HG03103 (cell line): ENCODE measurements at regions not wholly inside any gene's neighbourhood (a gene's known extent, or its start where the extent isn't known, plus 50 kb on each side); places are given as distances from the start of the nearest gene placed in this dataset.

Experiments used
- ATAC-seq: cut with Tn5 transposase; IDR thresholded peaks from one replicate; pipeline ENCODE4 v1.9.1; 2021; ENCODE audit warnings: low read depth; ENCODE audit not compliant: unreplicated experiment

- no peak for ATAC-seq
Observed at GRCh38 chr3:117671722-117672318, 962.2 kb downstream of the TUSC7 start.

GRCh38 chr3:117674321-117674720 is 964.7 kb downstream of the TUSC7 start:
- ATAC-seq: no peak

DNA sequence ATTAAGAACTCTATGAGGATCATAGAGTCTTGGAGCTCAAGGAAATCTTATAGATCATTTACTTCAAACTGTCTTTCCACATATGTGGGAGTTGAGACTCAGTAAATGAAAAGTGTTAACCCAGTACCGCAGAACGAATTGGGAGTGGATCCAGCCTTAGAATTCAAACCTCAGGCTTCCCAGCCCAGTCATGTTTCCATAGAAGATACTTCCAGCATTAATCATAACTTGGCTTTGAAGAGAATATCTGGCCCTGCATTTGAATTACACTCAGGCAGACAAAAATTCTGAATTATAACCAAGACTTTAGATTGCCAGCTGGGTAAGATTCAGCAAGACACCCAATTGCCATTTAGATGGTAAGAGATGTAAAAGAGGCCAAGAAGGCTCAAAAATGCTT is 972.0 kb downstream of the TUSC7 start:
- no peak for ATAC-seq

- ATAC-seq: no peak
Observed at GRCh38 chr3:117687096-117687495, 977.5 kb downstream of the TUSC7 start.

DNA sequence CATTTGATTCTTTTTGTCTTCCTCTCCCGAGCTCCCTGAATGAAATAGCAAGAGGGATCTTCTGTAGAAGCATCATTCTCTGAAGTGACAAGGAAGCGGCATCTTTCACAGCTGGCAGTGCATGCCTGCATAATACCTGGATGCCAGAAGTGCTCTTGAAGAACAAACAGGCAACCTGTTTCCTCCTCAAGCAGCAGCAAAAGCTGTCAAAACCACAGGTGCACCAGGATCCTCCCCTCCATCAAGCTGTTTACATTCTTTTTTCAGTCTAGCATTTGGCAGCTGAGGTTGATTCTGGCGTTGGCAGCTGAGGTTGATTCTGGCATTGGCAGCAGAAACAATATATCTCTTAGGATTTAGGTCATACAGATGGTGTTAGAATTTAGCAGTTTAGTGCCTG is 979.0 kb downstream of the TUSC7 start:
- ATAC-seq: no peak

DNA sequence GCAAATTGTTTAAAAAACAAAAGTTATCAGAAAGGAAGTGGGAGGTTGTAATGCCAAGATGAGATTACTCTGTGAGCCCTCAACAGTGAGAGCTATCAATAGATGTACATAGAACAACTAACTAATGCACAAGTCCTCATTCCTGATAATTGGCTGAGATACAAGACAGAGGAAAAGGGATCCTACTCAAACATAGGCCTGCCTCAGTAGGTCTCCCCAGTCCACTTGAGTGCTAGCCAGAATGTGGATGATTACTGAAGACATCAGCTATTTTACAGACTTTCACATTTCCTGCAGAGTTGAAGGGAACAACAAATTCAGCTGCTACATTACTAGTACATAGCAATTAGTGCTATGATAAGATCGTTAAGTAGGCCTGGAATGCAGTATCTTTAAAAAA is 981.9 kb downstream of the TUSC7 start:
- no peak for ATAC-seq

GRCh38 chr3:117692416-117692995 is 982.9 kb downstream of the TUSC7 start:
- no peak for ATAC-seq

GRCh38 chr3:117695321-117695720 is 985.7 kb downstream of the TUSC7 start:
- no peak for ATAC-seq

- ATAC-seq: no peak
Observed at GRCh38 chr3:117695871-117696645, 986.5 kb downstream of the TUSC7 start.

GRCh38 chr3:117696851-117697407 is 987.4 kb downstream of the TUSC7 start:
- no peak for ATAC-seq

DNA sequence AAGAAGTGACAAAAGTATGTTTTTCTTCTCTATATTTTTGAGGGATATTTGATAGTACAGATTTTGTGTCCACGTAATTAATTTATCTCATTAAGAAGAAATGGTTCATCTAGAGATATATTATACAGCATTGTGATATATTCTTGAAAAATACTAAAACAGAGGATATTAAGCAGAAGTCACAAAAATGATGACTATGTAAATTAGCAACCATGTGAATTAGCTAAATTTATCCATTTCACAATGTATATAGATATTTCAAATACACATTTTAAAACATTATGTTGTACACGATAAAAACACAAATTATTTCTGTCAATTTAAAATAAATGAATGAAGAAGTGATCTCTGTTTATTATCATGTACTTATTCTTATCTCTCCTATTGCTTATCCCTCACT is 989.5 kb downstream of the TUSC7 start:
- ATAC-seq: no peak

GRCh38 chr3:117700573-117701360 is 991.2 kb downstream of the TUSC7 start:
- ATAC-seq: no peak

DNA sequence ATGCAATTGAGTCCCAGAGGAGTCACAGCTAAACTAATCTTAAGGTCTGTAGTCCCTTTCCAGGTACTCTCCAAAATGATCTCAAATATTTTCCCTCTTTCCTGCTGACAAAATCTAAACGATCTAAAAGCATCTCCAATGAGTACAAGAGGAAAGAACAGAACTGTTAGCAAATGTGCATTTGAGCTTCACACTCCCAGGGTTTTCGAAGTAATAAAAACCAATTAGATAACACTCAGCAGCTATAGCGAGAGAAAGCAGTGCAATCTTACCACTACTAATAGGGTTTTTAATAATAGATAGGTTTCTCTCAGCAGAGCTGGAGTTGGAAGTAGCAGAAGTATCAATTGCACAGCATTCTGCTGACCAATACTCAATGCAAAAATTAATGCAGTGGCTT is 995.4 kb downstream of the TUSC7 start:
- no peak for ATAC-seq

DNA sequence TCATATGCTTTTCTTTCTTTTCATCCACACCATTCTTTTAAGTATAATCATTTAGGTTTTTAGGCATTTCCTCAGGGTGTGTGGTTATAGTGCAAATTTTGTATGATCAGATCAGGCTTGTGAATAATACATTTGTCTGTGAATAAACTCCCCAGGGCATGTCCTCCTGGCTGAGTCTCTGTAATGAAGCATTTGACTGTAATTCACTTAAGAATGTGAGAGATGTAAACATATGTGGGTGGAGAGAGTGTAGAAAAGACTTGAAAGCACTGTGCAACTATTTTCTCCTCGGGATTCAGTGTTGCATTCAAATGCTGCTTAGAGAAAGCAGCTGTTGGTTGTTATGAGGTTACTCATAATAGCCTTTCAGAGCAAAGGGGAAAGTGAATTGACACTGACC is 996.5 kb downstream of the TUSC7 start:
- no peak for ATAC-seq

DNA sequence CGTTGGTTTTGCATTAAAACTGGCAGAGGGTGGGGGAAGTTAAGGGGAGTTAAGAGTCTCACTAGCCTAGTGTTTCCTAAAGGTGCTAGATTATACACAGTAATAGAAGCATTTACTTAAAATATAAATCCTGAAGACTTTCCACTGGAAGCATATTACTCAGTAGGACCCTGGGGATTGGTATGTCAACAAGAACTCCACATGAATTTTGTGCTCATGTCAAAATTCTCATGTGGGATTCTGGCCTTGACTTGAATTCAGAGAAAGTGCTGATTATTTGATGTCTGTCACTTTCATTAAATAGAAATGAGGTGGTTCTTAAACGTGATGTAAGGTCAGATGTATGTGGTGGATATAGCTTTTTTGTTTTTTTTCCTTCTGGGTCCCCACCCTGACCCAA is 997.2 kb downstream of the TUSC7 start:
- no peak for ATAC-seq

GRCh38 chr3:117708601-117709000 is 999.0 kb downstream of the TUSC7 start:
- no peak for ATAC-seq

DNA sequence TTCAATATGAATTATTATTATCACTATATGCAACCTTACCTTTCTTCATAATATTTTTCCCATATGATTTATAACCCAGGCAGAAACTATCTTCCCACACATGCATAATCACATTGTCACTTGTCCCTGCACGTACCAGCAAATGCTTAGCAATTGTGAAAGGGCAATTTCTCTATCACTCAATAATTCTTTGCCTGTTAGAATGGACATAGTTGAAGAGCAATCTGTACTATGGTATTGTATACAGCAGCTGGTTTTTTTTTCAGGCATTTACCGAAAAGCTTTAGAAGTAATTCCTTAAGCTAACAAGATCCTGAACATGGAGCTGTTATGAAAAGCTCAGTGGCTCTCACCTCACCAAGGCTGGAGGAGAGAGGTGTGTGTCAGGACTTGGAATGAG is 999.5 kb downstream of the TUSC7 start:
- no peak for ATAC-seq

- ATAC-seq: no peak
Observed at GRCh38 chr3:117710501-117710900, 1000.9 kb downstream of the TUSC7 start.

DNA sequence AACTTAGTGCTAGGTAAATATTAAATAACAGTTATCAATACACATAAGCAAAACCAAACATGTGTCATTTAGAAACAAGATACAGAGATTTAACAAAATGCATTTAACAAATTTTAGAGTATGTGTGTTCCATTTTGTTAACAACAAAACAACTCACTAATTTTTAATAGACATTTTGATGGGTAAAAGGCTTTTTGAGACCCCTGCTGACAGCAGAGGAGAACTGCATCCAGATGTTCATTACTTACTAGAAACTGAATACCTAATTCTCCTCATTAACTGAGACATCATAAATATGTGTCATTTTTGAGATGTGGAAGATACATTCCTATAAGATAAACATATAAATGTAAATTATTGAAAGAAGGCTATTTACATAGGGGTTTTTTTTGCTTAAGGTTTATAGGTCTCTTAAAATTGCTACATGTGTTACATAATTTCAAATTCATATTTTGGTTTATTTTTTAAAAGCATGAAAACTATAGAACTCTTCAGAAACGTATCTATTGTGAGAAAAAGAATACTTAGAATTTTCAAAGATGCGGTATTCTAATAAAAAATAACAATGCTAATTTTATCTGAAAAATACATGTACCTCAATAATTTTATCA is 1009.8 kb downstream of the TUSC7 start:
- peak; percentile 56 for ATAC-seq

DNA sequence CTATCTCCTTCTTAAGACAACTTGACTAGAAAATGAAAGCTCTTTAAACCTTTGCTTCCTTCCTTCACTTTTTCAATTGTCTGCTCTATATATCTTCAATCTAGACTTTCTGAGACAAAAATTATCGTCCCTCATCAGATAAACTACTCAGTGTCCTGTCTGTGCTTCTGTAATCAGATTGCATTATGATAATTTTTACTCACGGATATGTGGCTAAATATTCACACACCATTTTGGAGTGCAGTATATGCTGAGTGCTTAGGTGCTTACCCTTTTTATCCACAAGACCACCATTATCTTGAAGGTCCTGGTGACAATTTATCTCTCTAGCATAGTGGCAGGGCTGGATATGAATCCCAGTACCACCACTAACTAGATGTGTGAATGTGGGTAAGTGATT is 1012.3 kb downstream of the TUSC7 start:
- ATAC-seq: no peak

GRCh38 chr3:117722856-117723255 is 1013.3 kb downstream of the TUSC7 start:
- peak; percentile 94 for ATAC-seq
